A673 (cell line): ENCODE measurements at regions not wholly inside any gene's neighbourhood (a gene's known extent, or its start where the extent isn't known, plus 50 kb on each side); places are given as distances from the start of the nearest gene placed in this dataset.

Experiments
- BruUV-seq: library from RNA; stranded (reverse); fragments of 400-500 nt; replicated peaks from 2 replicates; lab custom pipeline; 2021; lab: Mats Ljungman, UMichigan
- CTCF ChIA-PET: fragments of 300-600 bp; sonication (Branson Sonifier 250); formaldehyde crosslinking; loops from one replicate; lab custom pipeline; 2022; ENCODE audit warnings: antibody characterized with exemption; lab: Charles Lee
- POLR2A ChIA-PET: fragments of 300-600 bp; sonication (Branson Sonifier 250); formaldehyde crosslinking; loops from one replicate; lab custom pipeline; 2022; ENCODE audit warnings: antibody characterized with exemption; ENCODE audit not compliant: low non-redundant PET; lab: Charles Lee
- DNase-seq: peaks from one replicate; pipeline ENCODE4 v3.0.0-alpha.2; 2015; ENCODE audit warnings: low spot score
- H3K27ac ChIP-seq: fragments of 200-600 bp; sonication (generic); 2 replicates; pipeline ENCODE4 v1.5.1; 2016; ENCODE audit warnings: mixed run types, low read depth, mild to moderate bottlenecking, mixed read lengths, antibody characterized with exemption, low read length; ENCODE audit not compliant: poor library complexity, severe bottlenecking
- H3K27me3 ChIP-seq: fragments of 200-600 bp; sonication (generic); replicated peaks from 2 replicates; pipeline ENCODE4 v1.6.1; 2017; ENCODE audit warnings: mixed run types, low read depth, mild to moderate bottlenecking, mixed read lengths, antibody characterized with exemption, low read length; ENCODE audit not compliant: insufficient read depth, poor library complexity
- H3K36me3 ChIP-seq: fragments of 200-600 bp; sonication (generic); 2 replicates; pipeline ENCODE4 v1.6.1; 2016; ENCODE audit warnings: mixed run types, mild to moderate bottlenecking, mixed read lengths, antibody characterized with exemption, low read length; ENCODE audit not compliant: insufficient read depth, poor library complexity, severe bottlenecking
- H3K4me1 ChIP-seq: fragments of 200-600 bp; sonication (generic); 2 replicates; pipeline ENCODE4 v1.6.1; 2017; ENCODE audit warnings: mixed run types, mild to moderate bottlenecking, mixed read lengths, antibody characterized with exemption, low read length; ENCODE audit not compliant: insufficient read depth, poor library complexity, severe bottlenecking
- H3K4me3 ChIP-seq: fragments of 200-600 bp; sonication (generic); 2 replicates; pipeline ENCODE4 v1.5.1; 2016; ENCODE audit warnings: low read depth, mixed run types, mild to moderate bottlenecking, mixed read lengths, low read length; ENCODE audit not compliant: poor library complexity, severe bottlenecking
- H3K9me3 ChIP-seq: fragments of 200-600 bp; sonication (generic); 2 replicates; pipeline ENCODE4 v1.6.1; 2016; ENCODE audit warnings: mixed run types, low read depth, mild to moderate bottlenecking, mixed read lengths, antibody characterized with exemption, low read length; ENCODE audit not compliant: poor library complexity, severe bottlenecking
- EZH2 ChIP-seq: fragments of 200-600 bp; sonication (generic); IDR thresholded peaks from 2 replicates; pipeline ENCODE4 v1.6.1; 2017; ENCODE audit warnings: borderline replicate concordance, low read depth, mild to moderate bottlenecking, mixed read lengths, antibody characterized with exemption, low read length; ENCODE audit not compliant: poor library complexity, severe bottlenecking
- intact Hi-C: fragments of 100-400 bp; cut with micrococcal nuclease; formaldehyde crosslinking; loops from one replicate; pipeline ENCODE4 v1.10.0; 2022; ENCODE audit not compliant: unreplicated experiment
- TF ChIP-seq, protein P1 (sequence below): fragments of 300-800, 200-600 bp; sonication (generic); conservative IDR thresholded peaks from 2 replicates; pipeline ENCODE4 v1.5.1; 2017; ENCODE audit warnings: low read depth, mild to moderate bottlenecking, antibody characterized with exemption, low read length, moderate library complexity, mixed read lengths

DNA sequence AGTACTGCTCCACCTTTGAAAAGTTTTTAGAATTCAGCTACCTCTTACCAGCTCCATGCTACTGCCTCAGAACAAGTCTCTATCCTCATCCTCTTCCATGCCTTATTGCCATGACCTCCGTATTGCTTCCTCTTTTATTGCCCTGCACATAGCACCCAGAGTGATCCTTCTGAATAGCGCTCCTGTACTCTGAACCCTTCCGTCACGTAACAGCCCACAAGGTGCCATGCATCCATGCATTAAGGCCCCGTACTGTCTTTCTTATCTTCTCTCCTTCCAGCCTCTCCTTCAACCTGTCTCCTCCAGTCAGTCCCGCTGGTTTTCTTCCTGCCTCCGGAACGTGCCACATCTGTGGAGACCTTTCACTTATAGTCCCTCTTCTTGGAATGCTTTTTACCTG lies 273.3 kb upstream of the SEMA6A start:
- POLR2A ChIA-PET: no interaction called here
- CTCF ChIA-PET: no interaction called here
- TF ChIP-seq EZH2: no peak
- TF ChIP-seq, protein P1, sequence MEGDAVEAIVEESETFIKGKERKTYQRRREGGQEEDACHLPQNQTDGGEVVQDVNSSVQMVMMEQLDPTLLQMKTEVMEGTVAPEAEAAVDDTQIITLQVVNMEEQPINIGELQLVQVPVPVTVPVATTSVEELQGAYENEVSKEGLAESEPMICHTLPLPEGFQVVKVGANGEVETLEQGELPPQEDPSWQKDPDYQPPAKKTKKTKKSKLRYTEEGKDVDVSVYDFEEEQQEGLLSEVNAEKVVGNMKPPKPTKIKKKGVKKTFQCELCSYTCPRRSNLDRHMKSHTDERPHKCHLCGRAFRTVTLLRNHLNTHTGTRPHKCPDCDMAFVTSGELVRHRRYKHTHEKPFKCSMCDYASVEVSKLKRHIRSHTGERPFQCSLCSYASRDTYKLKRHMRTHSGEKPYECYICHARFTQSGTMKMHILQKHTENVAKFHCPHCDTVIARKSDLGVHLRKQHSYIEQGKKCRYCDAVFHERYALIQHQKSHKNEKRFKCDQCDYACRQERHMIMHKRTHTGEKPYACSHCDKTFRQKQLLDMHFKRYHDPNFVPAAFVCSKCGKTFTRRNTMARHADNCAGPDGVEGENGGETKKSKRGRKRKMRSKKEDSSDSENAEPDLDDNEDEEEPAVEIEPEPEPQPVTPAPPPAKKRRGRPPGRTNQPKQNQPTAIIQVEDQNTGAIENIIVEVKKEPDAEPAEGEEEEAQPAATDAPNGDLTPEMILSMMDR: no peak

DNA sequence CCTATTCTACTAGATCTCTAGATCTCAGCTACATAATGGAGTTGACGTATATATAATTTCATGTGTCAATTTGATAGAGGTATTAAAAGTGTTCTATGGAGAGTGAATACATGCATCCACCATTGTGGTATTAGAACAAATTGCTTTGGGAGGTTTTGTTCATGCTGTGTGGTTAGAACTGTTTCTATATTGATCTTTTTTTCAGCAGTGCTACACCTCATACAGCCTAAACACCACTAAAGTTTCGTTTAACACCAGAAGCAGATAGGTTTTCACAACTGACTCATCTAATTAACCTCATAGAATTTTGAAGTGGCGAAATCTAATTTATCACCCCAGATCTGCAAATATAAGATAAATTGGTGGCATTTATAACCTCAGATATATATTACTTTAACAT lies 269.4 kb upstream of the SEMA6A start:
- TF ChIP-seq EZH2: no peak
- TF ChIP-seq, protein P1: no peak
- ChIA-PET POLR2A (no interaction called here), CTCF (no interaction called here)
- intact Hi-C loops: no loop called here
- no peaks in the 10 kb centered on the region for H3K36me3 ChIP-seq
- DNase-seq: no peak
- H3K27me3 ChIP-seq: no peaks in the 10 kb centered on the region
- no peaks in the 10 kb centered on the region for H3K9me3 ChIP-seq
- BruUV-seq: no TSS peak
- no peak overlapping the region for H3K4me3 ChIP-seq
- no peak overlapping the region for H3K27ac ChIP-seq
- H3K4me1 ChIP-seq: no peaks in the 10 kb centered on the region

More for the DNA sequence above, 273.3 kb upstream of the SEMA6A start:
- no peak for DNase-seq
- Histone ChIP-seq H3K27ac (no peak overlapping the region), H3K36me3 (no peaks in the 10 kb centered on the region), H3K27me3 (no peaks in the 10 kb centered on the region), H3K4me1 (no peaks in the 10 kb centered on the region), H3K4me3 (no peak overlapping the region), H3K9me3 (no peaks in the 10 kb centered on the region)
- no TSS peak for BruUV-seq
- intact Hi-C loops: no loop called here

- H3K27me3 ChIP-seq: no peaks in the 10 kb centered on the region
- no peak overlapping the region for H3K27ac ChIP-seq
- BruUV-seq: no TSS peak
- no peaks in the 10 kb centered on the region for H3K4me1 ChIP-seq
- TF ChIP-seq EZH2: no peak
- TF ChIP-seq, protein P1: no peak
- no peaks in the 10 kb centered on the region for H3K9me3 ChIP-seq
- ChIA-PET POLR2A (no interaction called here), CTCF (no interaction called here)
- DNase-seq: no peak
- intact Hi-C loops: no loop called here
- H3K36me3 ChIP-seq: no peaks in the 10 kb centered on the region
- H3K4me3 ChIP-seq: no peak overlapping the region
Observed at GRCh38 chr5:116842514-116842961, 267.9 kb upstream of the SEMA6A start.
